ENCODE measurements at regions not wholly inside any gene's neighbourhood (a gene's known extent, or its start where the extent isn't known, plus 50 kb on each side); places are given as distances from the start of the nearest gene placed in this dataset.

GRCh38 chr5:105977163-105977562, 1693.6 kb downstream of the EFNA5 start:
- Mint-ChIP-seq H3K4me3 (no peak overlapping the region), H3K9me3 (peaks cover 3% of the 10 kb centered on the region), H3K36me3 (no peaks in the 10 kb centered on the region)

DNA sequence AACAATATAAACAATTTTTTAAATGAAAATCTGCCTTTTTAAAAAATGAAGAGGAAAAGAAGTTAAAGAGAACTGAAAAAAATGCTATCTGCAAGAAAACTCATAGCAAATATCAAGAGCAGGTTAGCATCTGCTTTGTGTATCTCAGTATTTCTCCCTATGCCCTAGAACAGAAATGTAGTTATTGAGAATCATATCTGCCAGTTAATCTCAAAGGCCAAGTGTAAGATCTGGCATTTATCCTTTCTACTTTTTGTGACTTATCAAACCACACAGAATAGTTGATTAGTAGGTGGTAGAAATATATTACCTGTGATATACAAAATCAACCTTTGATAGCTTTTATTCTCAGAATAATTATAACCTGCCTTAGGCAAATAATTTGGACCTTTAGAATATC, 1699.8 kb downstream of the EFNA5 start:
- Mint-ChIP-seq H3K36me3 (no peaks in the 10 kb centered on the region), H3K27me3 (no peaks in the 10 kb centered on the region), H3K27ac (no peak overlapping the region), H3K4me3 (no peak overlapping the region), H3K4me1 (no peaks in the 10 kb centered on the region), H3K9me3 (peaks cover 5% of the 10 kb centered on the region)
- no peak for ATAC-seq (ENCODE audit: low read depth)
- DNase-seq (ENCODE audit: low spot score in 2 of 2), result no peak

More at GRCh38 chr5:105977163-105977562, 1693.6 kb downstream of the EFNA5 start:
- no peak overlapping the region for H3K27ac Mint-ChIP-seq
- ATAC-seq (ENCODE audit: low read depth), result no peak
- H3K27me3 Mint-ChIP-seq, result no peaks in the 10 kb centered on the region
- H3K4me1 Mint-ChIP-seq, result no peaks in the 10 kb centered on the region
- DNase-seq (ENCODE audit: low spot score in 2 of 2), result no peak

DNA sequence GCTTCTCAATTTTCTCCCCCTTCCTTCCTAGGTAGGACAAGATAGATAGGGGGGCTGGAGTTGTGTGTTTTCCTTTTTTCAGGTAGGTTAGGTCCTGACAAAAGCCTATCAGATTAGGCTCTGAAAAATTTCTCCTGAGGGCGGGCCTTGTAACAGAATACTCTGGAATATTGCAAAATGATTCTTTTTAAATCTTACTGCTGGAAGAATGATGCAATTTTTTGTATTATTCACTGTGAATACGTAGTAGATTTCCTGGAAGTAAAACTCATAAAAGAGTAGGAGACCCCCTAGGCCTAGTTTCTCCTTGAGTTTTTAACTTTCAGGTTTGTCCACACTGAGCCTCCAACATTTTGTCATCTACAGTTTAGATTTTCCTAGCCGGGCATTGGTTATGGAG, 1701.8 kb downstream of the EFNA5 start:
- Mint-ChIP-seq H3K27me3 (no peaks in the 10 kb centered on the region), H3K27ac (no peak overlapping the region), H3K4me1 (no peaks in the 10 kb centered on the region), H3K36me3 (no peaks in the 10 kb centered on the region), H3K9me3 (peaks cover 5% of the 10 kb centered on the region), H3K4me3 (no peak overlapping the region)
- no peak for ATAC-seq (ENCODE audit: low read depth)
- DNase-seq (ENCODE audit: low spot score in 2 of 2), result no peak

DNA sequence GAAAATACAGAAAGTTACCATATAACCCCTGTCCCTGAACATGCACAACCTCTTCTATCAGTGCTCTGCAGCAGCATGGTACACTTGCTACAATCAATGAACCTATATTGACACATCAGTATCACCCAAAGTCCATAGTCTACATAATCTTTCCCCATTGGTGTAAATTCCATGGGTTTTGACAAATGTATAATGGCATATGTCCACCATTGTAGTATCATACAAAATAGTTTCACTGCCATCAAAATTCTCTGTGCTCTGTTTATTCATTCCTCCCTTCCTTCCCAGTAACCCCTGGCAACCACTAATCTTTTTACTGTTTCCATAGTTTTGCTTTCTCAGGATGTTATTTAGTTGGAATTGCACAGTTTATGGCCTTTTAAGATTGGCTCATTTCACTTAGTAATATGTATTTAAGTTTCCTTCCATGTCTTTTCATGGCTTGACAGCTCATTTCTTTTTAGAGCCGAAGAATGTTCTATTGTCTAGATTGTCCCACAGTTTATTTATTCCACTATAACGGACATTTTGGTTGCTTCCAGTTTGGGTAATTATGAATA, 1707.0 kb downstream of the EFNA5 start:
- H3K9me3 Mint-ChIP-seq, result peaks cover 9% of the 10 kb centered on the region
- H3K4me1 Mint-ChIP-seq, result no peaks in the 10 kb centered on the region
- ATAC-seq (ENCODE audit: low read depth) (no peak), DNase-seq (ENCODE audit: low spot score in 2 of 2) (no peak)
- no peak overlapping the region for H3K27ac Mint-ChIP-seq
- no peaks in the 10 kb centered on the region for H3K36me3 Mint-ChIP-seq
- H3K27me3 Mint-ChIP-seq, result no peaks in the 10 kb centered on the region
- H3K4me3 Mint-ChIP-seq, result no peak overlapping the region

- DNase-seq (ENCODE audit: low spot score in 2 of 2), result no peak
- Mint-ChIP-seq H3K4me1 (no peaks in the 10 kb centered on the region), H3K4me3 (no peak overlapping the region), H3K27ac (no peak overlapping the region), H3K27me3 (no peaks in the 10 kb centered on the region), H3K9me3 (peaks cover 4% of the 10 kb centered on the region), H3K36me3 (no peaks in the 10 kb centered on the region)
- no peak for ATAC-seq (ENCODE audit: low read depth)
These were observed 1709.2 kb downstream of the EFNA5 start for GRCh38 chr5:105961572-105961971.

GRCh38 chr5:105956456-105957196, 1714.1 kb downstream of the EFNA5 start:
- DNase-seq (ENCODE audit: low spot score in 2 of 2), result no peak
- no peak for ATAC-seq (ENCODE audit: low read depth)
- Mint-ChIP-seq H3K4me3 (no peak overlapping the region), H3K9me3 (peaks cover 3% of the 10 kb centered on the region), H3K27me3 (no peaks in the 10 kb centered on the region), H3K27ac (no peak overlapping the region), H3K4me1 (no peaks in the 10 kb centered on the region), H3K36me3 (no peaks in the 10 kb centered on the region)

DNA sequence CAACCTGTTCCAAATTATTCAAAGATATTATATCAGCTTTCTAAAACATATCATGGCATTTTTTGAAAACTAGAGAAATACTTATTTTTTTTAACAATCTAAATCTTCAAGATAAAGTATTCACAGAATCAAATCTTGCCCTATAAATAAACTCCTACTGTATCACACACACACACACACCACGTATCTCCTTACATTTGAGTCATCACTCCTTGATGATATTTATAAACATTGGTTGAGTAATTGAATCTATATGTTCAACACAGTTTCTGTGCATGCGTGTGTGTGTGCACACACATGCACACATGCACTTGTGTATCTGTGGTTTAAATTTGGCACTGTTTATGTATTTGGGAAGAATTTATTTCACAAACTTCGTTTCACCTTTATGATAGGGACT, 1716.4 kb downstream of the EFNA5 start:
- H3K9me3 Mint-ChIP-seq, result peaks cover 1% of the 10 kb centered on the region
- no peak overlapping the region for H3K27ac Mint-ChIP-seq
- DNase-seq (ENCODE audit: low spot score in 2 of 2) (no peak), ATAC-seq (ENCODE audit: low read depth) (no peak)
- H3K4me3 Mint-ChIP-seq, result no peak overlapping the region
- no peaks in the 10 kb centered on the region for H3K27me3 Mint-ChIP-seq
- no peaks in the 10 kb centered on the region for H3K4me1 Mint-ChIP-seq
- no peaks in the 10 kb centered on the region for H3K36me3 Mint-ChIP-seq

- ATAC-seq (ENCODE audit: low read depth) (no peak), DNase-seq (ENCODE audit: low spot score in 2 of 2) (no peak)
- no peaks in the 10 kb centered on the region for H3K4me1 Mint-ChIP-seq
- H3K9me3 Mint-ChIP-seq, result peaks cover 2% of the 10 kb centered on the region
- no peaks in the 10 kb centered on the region for H3K36me3 Mint-ChIP-seq
- H3K27ac Mint-ChIP-seq, result no peak overlapping the region
- no peaks in the 10 kb centered on the region for H3K27me3 Mint-ChIP-seq
- no peak overlapping the region for H3K4me3 Mint-ChIP-seq
These were observed 1717.1 kb downstream of the EFNA5 start for GRCh38 chr5:105953616-105954015.

DNA sequence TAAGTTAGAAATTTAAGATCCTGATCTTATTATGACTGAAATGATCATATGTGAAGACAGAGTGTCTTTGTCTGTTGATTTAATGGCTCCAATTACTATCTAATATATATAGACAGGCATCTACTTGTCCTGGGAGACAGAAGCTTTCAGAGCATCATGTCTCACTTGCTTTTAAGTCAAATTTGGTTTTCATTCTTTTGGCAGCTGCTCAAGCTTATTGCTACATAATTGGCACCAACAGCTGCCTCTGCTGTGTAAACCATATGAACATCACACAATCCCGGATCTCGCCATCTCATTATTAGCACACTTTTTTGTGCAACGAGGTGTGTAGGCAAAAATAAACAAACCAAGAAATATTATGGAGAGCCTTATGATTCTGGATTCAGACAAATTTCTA, 1717.9 kb downstream of the EFNA5 start:
- Mint-ChIP-seq H3K27me3 (no peaks in the 10 kb centered on the region), H3K27ac (no peak overlapping the region), H3K36me3 (no peaks in the 10 kb centered on the region), H3K4me1 (no peaks in the 10 kb centered on the region), H3K4me3 (no peak overlapping the region), H3K9me3 (peaks cover 4% of the 10 kb centered on the region)
- ATAC-seq (ENCODE audit: low read depth) (no peak), DNase-seq (ENCODE audit: low spot score in 2 of 2) (no peak)

GRCh38 chr5:105947461-105947860, 1723.3 kb downstream of the EFNA5 start:
- DNase-seq (ENCODE audit: low spot score in 2 of 2), result no peak
- H3K27me3 Mint-ChIP-seq, result no peaks in the 10 kb centered on the region

GRCh38 chr5:105945203-105945972, 1725.3 kb downstream of the EFNA5 start:
- DNase-seq (ENCODE audit: low spot score in 2 of 2) (no peak), ATAC-seq (ENCODE audit: low read depth) (no peak)
- no peaks in the 10 kb centered on the region for H3K4me1 Mint-ChIP-seq
- H3K9me3 Mint-ChIP-seq, result peaks cover 8% of the 10 kb centered on the region
- H3K27me3 Mint-ChIP-seq, result no peaks in the 10 kb centered on the region
- no peak overlapping the region for H3K4me3 Mint-ChIP-seq
- no peak overlapping the region for H3K27ac Mint-ChIP-seq
- peaks cover 1% of the 10 kb centered on the region for H3K36me3 Mint-ChIP-seq

More at GRCh38 chr5:105947461-105947860, 1723.3 kb downstream of the EFNA5 start:
- Mint-ChIP-seq H3K27ac (no peak overlapping the region), H3K4me1 (no peaks in the 10 kb centered on the region), H3K4me3 (no peak overlapping the region), H3K36me3 (peaks cover 1% of the 10 kb centered on the region), H3K9me3 (peaks cover 8% of the 10 kb centered on the region)
- no peak for ATAC-seq (ENCODE audit: low read depth)

DNA sequence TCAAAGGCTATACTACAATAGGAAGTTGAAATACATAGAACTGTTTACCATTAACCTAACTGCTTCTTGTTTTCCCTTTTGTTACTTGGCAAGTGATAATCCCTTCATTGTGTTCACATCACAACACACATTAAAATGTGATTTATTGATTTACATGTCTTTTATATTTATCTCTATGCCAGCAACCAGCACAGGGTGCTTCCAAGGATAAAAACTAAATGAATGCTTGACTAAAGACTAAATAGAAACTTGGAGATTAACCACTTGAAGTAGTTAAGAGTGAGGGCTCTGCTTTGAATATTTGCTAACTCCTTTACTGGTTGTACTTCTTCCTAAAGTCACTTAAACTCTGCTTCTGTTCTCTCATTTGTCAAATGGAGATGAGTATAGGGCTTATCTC, 1730.6 kb downstream of the EFNA5 start:
- DNase-seq (ENCODE audit: low spot score in 2 of 2) (no peak), ATAC-seq (ENCODE audit: low read depth) (no peak)
- no peak overlapping the region for H3K27ac Mint-ChIP-seq
- H3K4me1 Mint-ChIP-seq, result no peaks in the 10 kb centered on the region
- no peaks in the 10 kb centered on the region for H3K27me3 Mint-ChIP-seq
- no peak overlapping the region for H3K4me3 Mint-ChIP-seq
- H3K36me3 Mint-ChIP-seq, result no peaks in the 10 kb centered on the region
- peaks cover 2% of the 10 kb centered on the region for H3K9me3 Mint-ChIP-seq

DNA sequence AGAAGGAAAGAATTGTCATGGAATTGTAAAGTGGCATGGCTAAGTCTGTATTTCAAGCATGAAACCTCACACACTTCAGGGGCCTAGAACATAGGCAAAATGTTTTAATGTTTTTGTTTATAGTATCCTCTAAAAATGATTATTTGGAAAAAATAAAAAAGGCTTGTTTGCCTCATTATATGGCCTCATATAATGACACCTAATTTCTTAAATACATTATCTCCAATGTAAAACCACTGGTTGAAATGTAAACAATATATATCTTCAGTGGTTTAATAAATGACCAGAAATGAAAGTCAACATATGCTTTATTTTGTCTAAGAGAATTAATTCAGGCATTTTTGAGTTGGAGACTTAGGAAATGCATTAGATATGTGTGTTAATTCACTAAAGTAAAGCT, 1736.6 kb downstream of the EFNA5 start:
- H3K27ac Mint-ChIP-seq, result no peak overlapping the region

DNA sequence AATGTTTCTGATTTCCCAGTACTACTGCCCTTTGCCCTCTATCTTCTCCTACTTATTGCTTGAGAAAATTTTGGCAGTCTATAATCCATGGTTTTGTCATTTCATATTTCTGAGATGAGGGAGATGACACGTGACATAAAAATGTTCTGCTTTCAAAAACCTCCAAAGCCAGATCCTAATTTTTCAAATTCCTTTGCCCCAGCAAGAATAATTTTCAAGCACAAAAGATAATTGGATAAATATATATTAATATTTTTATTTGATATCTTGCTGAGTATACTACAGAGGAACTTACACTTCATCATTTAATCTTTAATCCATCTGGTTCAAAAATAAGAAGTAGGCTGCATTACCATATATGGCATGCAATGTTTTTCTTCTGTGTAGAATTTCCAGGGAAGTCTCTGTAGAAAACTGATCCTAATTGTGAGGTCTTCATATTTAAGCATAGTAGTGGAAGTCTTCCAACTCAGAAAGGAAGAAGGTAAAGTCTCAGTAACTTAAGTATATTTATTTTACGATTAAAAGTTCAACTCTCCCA, 1738.8 kb downstream of the EFNA5 start:
- Mint-ChIP-seq H3K36me3 (no peaks in the 10 kb centered on the region), H3K4me1 (no peaks in the 10 kb centered on the region), H3K27me3 (no peaks in the 10 kb centered on the region), H3K4me3 (no peak overlapping the region), H3K27ac (no peak overlapping the region), H3K9me3 (no peaks in the 10 kb centered on the region)
- DNase-seq (ENCODE audit: low spot score in 2 of 2), result no peak
- ATAC-seq (ENCODE audit: low read depth), result no peak

More for the DNA sequence above, 1736.6 kb downstream of the EFNA5 start:
- Mint-ChIP-seq H3K4me1 (no peaks in the 10 kb centered on the region), H3K36me3 (no peaks in the 10 kb centered on the region), H3K4me3 (no peak overlapping the region), H3K9me3 (peaks cover 2% of the 10 kb centered on the region), H3K27me3 (no peaks in the 10 kb centered on the region)
- no peak for DNase-seq (ENCODE audit: low spot score in 2 of 2)
- no peak for ATAC-seq (ENCODE audit: low read depth)
